Upper lobe of right lung (tissue), 1 donor: ENCODE measurements at regions not wholly inside any gene's neighbourhood (a gene's known extent, or its start where the extent isn't known, plus 50 kb on each side); places are given as distances from the start of the nearest gene placed in this dataset.

Source experiments
- ATAC-seq: fragments of 200-7000 bp; cut with Tn5 transposase; one replicate; pipeline ENCODE4 v1.9.1; 2020; ENCODE audit warnings: mild to moderate bottlenecking, moderate library complexity
- DNase-seq: peaks from one replicate; pipeline ENCODE4 v3.0.0-alpha.2; 2020
- H3K27ac ChIP-seq: fragments of 200-600 bp; one replicate; pipeline ENCODE4 v1.8.0; 2022
- H3K27me3 ChIP-seq: fragments of 200-600 bp; one replicate; pipeline ENCODE4 v1.8.0; 2022; ENCODE audit warnings: mild to moderate bottlenecking
- H3K36me3 ChIP-seq: fragments of 200-600 bp; one replicate; pipeline ENCODE4 v1.8.0; 2022
- H3K4me1 ChIP-seq: fragments of 200-600 bp; one replicate; pipeline ENCODE4 v1.8.0; 2022
- H3K4me3 ChIP-seq: fragments of 200-600 bp; one replicate; pipeline ENCODE4 v1.8.0; 2022; ENCODE audit warnings: mild to moderate bottlenecking
- H3K9me3 ChIP-seq: fragments of 200-600 bp; one replicate; pipeline ENCODE4 v1.8.0; 2022
- CTCF ChIP-seq: fragments of 200-600 bp; IDR thresholded peaks from one replicate; pipeline ENCODE4 v1.8.0; 2022; ENCODE audit warnings: antibody characterized with exemption
- intact Hi-C: fragments of 100-400 bp; cut with DNase I; formaldehyde crosslinking; loops from one replicate; pipeline ENCODE4 v1.11.0; 2022
- donor health status: DM: no; HTN: yes; CAD: no; lungs with severe emphysema.

GRCh38 chr7:32257621-32258020 is 187.4 kb upstream of the PDE1C start:
- no peaks in the 10 kb centered on the region for H3K36me3 ChIP-seq
- intact Hi-C loops, result no loop called here
- no peak overlapping the region for H3K27ac ChIP-seq
- H3K27me3 ChIP-seq, result no peaks in the 10 kb centered on the region
- DNase-seq (no peak), ATAC-seq (no peak)
- no peak for TF ChIP-seq CTCF
- no peak overlapping the region for H3K4me3 ChIP-seq
- no peaks in the 10 kb centered on the region for H3K4me1 ChIP-seq
- no peaks in the 10 kb centered on the region for H3K9me3 ChIP-seq

- H3K27ac ChIP-seq, result no peak overlapping the region
- H3K9me3 ChIP-seq, result no peaks in the 10 kb centered on the region
- DNase-seq, result no peak
- H3K4me3 ChIP-seq, result no peak overlapping the region
- no peaks in the 10 kb centered on the region for H3K36me3 ChIP-seq
- TF ChIP-seq CTCF, result no peak
- intact Hi-C loops, result no loop called here
- H3K4me1 ChIP-seq, result no peaks in the 10 kb centered on the region
- ATAC-seq, result no peak
- H3K27me3 ChIP-seq, result no peaks in the 10 kb centered on the region
Observed at GRCh38 chr7:32256811-32257210, 186.6 kb upstream of the PDE1C start.

GRCh38 chr7:32256376-32256775 is 186.2 kb upstream of the PDE1C start:
- DNase-seq, result no peak
- no peaks in the 10 kb centered on the region for H3K36me3 ChIP-seq
- no peaks in the 10 kb centered on the region for H3K4me1 ChIP-seq
- H3K9me3 ChIP-seq, result no peaks in the 10 kb centered on the region
- intact Hi-C loops, result no loop called here
- no peak overlapping the region for H3K27ac ChIP-seq
- no peak for ATAC-seq
- TF ChIP-seq CTCF, result no peak
- H3K27me3 ChIP-seq, result no peaks in the 10 kb centered on the region
- H3K4me3 ChIP-seq, result no peak overlapping the region

GRCh38 chr7:32255036-32255435 is 184.8 kb upstream of the PDE1C start:
- Histone ChIP-seq H3K9me3 (no peaks in the 10 kb centered on the region), H3K4me3 (no peak overlapping the region), H3K27ac (no peak overlapping the region), H3K36me3 (no peaks in the 10 kb centered on the region), H3K27me3 (no peaks in the 10 kb centered on the region), H3K4me1 (no peaks in the 10 kb centered on the region)
- no peak for ATAC-seq
- no peak for DNase-seq
- intact Hi-C loops, result no loop called here
- TF ChIP-seq CTCF, result no peak

GRCh38 chr7:32253299-32253698 is 183.1 kb upstream of the PDE1C start:
- no peaks in the 10 kb centered on the region for H3K36me3 ChIP-seq
- H3K27ac ChIP-seq, result no peak overlapping the region
- ATAC-seq (no peak), DNase-seq (no peak)
- no peaks in the 10 kb centered on the region for H3K27me3 ChIP-seq
- H3K9me3 ChIP-seq, result no peaks in the 10 kb centered on the region
- no peak for TF ChIP-seq CTCF
- no peak overlapping the region for H3K4me3 ChIP-seq
- H3K4me1 ChIP-seq, result no peaks in the 10 kb centered on the region
- intact Hi-C loops, result no loop called here

- intact Hi-C loops, result no loop called here
- no peak for DNase-seq
Observed at GRCh38 chr7:32251659-32252058, 181.5 kb upstream of the PDE1C start.

More at GRCh38 chr7:32251659-32252058, 181.5 kb upstream of the PDE1C start:
- no peak overlapping the region for H3K4me3 ChIP-seq
- H3K36me3 ChIP-seq, result no peaks in the 10 kb centered on the region
- no peaks in the 10 kb centered on the region for H3K27me3 ChIP-seq
- TF ChIP-seq CTCF, result no peak
- no peak overlapping the region for H3K27ac ChIP-seq
- no peak for ATAC-seq
- no peaks in the 10 kb centered on the region for H3K9me3 ChIP-seq
- H3K4me1 ChIP-seq, result no peaks in the 10 kb centered on the region
